Activated CD4-positive, alpha-beta T cell treated with anti-CD3 and anti-CD28 coated beads, Interleukin-2, amount 50 U/mL, for 4 hours (primary cell): ENCODE measurements at regions not wholly inside any gene's neighbourhood (a gene's known extent, or its start where the extent isn't known, plus 50 kb on each side); places are given as distances from the start of the nearest gene placed in this dataset.
A peak's percentile ranks its signal among the peaks of the same experiment; 100 is the strongest.

Experiments
- DNase-seq, 2 experiments: peaks; one replicate each; pipeline ENCODE4 v3.0.0-alpha.2; 2020

DNA sequence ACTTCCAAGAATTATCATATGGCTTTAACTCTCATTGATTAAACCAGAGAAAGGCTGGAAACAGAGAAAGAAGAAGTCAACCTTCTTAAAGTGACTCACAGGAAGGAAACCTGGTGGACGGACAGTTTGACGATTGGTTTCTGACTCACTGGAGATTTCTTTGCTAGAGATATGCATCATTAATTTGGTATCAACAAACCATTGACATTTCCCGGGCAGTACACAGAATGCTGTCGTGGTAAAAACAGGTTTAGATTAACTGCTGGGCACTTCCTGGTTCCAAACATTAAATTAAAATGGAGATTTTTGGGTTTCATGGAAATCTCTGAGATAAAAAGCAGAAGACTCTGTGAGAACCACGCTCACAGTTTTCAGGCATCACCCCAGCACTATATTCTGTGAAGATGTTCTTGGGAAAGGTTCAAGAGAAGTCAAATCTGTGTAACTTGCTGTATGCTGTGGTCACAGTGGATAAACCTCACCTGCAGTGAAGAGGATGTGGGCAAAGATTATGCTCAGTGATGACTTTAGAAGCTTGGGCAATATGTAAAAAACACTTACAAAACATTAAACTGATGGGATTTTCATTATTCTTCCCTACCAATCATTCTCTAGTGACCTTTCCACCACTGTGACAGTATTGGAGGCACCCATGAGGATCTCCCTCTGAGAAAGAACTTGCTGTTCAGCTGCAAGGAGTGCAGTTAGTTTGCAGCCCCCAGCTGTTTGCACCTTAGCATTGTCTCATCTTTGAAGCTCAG, 61.1 kb upstream of the CD44 start:
- peak; percentile 41 to 49 for DNase-seq

- no peak for DNase-seq
Measured at GRCh38 chr11:35078470-35078735, 60.6 kb upstream of the CD44 start.

DNA sequence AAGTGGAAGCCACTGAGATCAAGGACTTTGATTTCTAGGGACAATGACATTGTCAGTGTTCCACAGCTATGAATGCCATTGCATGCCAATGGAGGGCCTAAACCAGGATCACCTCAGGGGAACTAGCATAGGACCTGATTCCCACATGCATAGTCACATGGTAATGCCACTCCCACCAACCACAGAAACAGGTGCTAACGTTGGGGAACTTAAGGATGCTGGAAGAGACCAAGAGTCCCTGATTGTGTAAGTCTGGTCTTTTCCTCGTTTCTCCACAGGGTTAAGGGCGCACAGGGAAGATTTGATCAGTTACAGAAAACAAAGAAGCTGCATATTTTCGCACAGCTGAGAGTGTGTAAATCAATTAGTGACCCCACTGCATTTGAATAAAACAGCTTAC, 59.4 kb upstream of the CD44 start:
- DNase-seq = no peak

DNA sequence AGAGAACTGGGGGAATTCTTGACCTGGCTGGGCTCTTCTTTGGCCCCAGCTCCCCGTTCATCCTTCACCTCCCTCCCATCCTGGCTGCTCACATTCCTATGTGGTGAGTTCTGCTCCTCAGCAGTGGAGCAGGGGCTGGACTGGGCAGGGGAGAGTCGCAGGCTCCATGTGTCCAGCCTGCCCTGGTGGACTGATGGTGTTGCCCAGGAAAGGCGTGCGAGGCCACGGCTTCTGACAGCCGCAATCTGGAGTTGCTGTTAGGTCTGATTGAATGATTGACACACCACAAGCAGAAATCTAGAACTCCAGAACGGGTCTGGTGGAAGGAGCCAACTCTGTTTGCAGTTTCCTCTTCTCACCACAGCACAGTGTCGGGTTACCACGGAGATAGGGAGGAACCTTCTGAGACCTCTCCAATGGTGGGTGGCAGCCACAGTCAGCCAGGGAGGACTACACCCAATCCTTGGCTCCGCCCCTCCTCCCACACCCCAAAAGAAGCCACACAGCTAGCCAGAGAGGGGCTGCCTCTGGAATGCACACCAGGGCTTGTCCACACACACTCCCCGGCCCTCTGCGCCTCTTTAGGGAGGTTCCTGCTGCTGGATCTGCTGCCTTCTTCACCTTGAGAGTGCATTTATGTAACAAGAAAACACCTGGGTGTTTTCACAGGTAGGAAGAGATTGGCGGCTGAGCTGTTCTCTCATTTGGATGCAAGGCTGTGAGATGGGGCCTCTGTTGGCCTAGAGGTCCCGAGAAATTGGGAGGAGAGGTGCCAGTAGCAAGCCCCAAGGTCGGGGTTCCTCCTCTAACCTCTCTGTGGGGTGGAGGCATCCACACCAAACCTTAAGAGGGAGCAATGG, 56.4 kb upstream of the CD44 start:
- peak; percentile 80 to 83 for DNase-seq

DNA sequence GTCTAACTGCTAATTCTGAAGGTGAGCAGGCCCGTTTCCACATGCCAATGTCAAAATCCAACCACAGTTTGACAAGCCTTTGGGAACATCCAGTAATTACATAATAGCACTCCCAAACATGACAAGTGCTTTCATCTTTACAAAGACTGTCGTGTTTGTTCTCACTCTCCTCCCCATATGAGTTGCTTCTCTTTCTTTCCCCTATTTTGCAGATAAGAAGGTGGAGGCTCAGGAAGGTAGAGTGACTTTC, 55.9 kb upstream of the CD44 start:
- DNase-seq = no peak

DNA sequence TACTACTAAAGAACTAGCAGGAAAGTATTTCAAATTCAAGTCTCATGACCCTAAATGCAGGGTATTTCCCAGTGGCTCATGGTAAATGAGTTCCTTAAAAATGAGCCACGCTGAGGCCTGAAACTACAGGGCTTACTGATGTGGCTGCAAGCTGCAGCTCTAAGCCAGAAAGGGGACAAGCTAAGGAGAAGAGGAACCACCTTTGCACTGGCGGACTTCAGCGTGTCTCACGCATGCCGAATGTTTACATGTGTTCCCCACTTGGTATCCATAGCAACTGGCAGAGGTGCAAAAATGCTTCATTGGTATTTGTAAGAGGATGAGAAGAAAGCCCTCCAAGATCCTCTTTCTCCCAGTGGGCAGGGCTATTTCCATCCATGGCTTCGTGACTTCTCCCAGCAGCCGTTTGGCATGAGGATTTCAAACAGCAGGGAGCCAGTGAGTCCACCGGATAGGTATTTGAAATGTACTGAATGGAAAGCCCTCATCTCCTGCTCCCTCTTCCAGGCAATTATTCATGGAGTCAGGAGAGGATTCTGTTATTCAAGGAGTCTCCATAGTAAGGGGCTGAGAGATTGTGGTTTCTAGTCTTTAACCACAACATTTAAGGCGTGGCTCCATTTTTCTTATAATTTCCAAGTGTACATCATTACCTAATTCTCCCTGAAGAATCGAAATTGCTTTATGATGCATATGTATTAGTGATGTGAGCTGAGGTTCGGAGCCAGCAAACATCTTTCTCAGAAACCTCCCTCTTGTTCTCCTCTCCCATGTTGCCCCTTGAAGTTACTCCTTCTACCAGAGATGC, 55.3 kb upstream of the CD44 start:
- DNase-seq = peak; percentile 42 to 55

GRCh38 chr11:35084817-35085440, 54.0 kb upstream of the CD44 start:
- DNase-seq = no peak

- DNase-seq = no peak
Measured at GRCh38 chr11:35085531-35086165, 53.3 kb upstream of the CD44 start.

DNA sequence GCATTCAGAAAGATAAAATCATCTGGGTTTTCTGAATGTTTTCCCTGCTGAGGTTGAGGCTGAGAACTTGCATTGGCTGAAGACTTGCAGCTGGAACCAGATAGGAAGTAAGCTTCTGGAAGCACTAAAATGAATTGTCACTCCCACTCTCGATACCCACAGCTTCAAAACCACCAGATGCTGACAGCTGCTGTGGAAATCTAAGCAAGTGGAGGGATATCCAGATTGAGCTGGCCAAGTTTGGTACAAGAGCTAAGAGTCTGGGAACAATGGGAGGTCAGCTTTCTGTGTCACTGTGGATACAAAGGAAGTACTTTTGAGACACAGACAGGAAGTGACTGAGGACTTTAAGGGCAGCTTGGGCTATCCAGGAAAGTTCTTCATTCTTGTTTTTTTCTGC, 51.3 kb upstream of the CD44 start:
- DNase-seq = no peak

- no peak for DNase-seq
Measured at GRCh38 chr11:35088226-35088625, 50.7 kb upstream of the CD44 start.

DNA sequence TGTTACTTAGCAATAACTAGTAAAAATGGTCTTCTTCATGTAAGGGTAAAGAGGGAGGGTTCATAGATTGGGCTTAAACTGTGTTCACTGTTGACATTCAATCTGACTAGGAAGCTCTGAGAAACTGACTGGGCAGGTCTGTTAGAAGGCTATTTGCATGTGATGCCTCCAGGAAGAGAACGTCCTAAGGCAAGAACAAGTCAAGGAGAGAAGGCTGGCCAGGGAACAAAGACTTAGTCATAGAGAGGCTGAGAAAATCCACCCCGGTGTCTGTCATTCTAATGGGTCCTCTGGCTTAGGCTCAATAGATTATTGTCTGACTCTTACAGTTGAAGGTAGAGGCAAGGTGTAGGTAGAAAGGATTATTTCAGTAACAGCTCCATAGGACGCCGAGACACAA, 50.3 kb upstream of the CD44 start:
- no peak for DNase-seq
